MCF 10A (cell line): ENCODE measurements at regions not wholly inside any gene's neighbourhood (a gene's known extent, or its start where the extent isn't known, plus 50 kb on each side); places are given as distances from the start of the nearest gene placed in this dataset.

ENCODE experiments used
- BruUV-seq: library from RNA; stranded (reverse); fragments of 400-500 nt; replicated peaks from 2 replicates; lab custom pipeline; 2021; lab: Mats Ljungman, UMichigan
- CTCF ChIA-PET: fragments of 300-600 bp; sonication (Branson Sonifier 250); formaldehyde crosslinking; extraction: SDS; loops from one replicate; lab custom pipeline; 2021; ENCODE audit warnings: antibody characterized with exemption, inconsistent platforms; lab: Yijun Ruan, JAX
- POLR2A ChIA-PET: fragments of 300-600, 350-650 bp; sonication (Branson Sonifier 250); formaldehyde crosslinking; extraction: SDS; loops from one replicate; lab custom pipeline; 2020; ENCODE audit warnings: antibody characterized with exemption, inconsistent platforms; lab: Yijun Ruan, JAX
- DNase-seq: peaks from one replicate; pipeline ENCODE4 v3.0.0-alpha.2; 2018; ENCODE audit not compliant: unreplicated experiment
- H3K27ac Mint-ChIP-seq: one replicate; pipeline ENCODE4 v1.8.0; 2022; ENCODE audit warnings: mild to moderate bottlenecking, low read depth, mixed read lengths; ENCODE audit not compliant: unreplicated experiment
- H3K27me3 Mint-ChIP-seq: one replicate; pipeline ENCODE4 v1.8.0; 2022; ENCODE audit warnings: mixed read lengths; ENCODE audit not compliant: insufficient read depth, unreplicated experiment
- H3K36me3 Mint-ChIP-seq: one replicate; pipeline ENCODE4 v1.8.0; 2022; ENCODE audit warnings: mild to moderate bottlenecking, moderate library complexity, mixed read lengths; ENCODE audit not compliant: insufficient read depth, unreplicated experiment
- H3K4me1 Mint-ChIP-seq: one replicate; pipeline ENCODE4 v1.8.0; 2022; ENCODE audit warnings: mixed read lengths; ENCODE audit not compliant: insufficient read depth, unreplicated experiment
- H3K4me3 Mint-ChIP-seq: one replicate; pipeline ENCODE4 v1.8.0; 2022; ENCODE audit warnings: mild to moderate bottlenecking, moderate library complexity, mixed read lengths; ENCODE audit not compliant: unreplicated experiment
- H3K9me3 Mint-ChIP-seq: one replicate; pipeline ENCODE4 v1.8.0; 2022; ENCODE audit warnings: mixed read lengths; ENCODE audit not compliant: unreplicated experiment
- intact Hi-C: fragments of 100-400 bp; cut with micrococcal nuclease; formaldehyde crosslinking; loops from 2 replicates; pipeline ENCODE4 v1.14.1; 2022
- TF ChIP-seq, protein P1 (sequence below): fragments of 200-600 bp; IDR thresholded peaks from one replicate; pipeline ENCODE4 v1.8.0; 2022; ENCODE audit warnings: antibody characterized with exemption, mild to moderate bottlenecking; ENCODE audit not compliant: unreplicated experiment

GRCh38 chr11:91835051-91835560 is 389.5 kb upstream of the FAT3 start:
- peaks cover 10% of the 10 kb centered on the region for H3K9me3 Mint-ChIP-seq
- H3K27me3 Mint-ChIP-seq = no peaks in the 10 kb centered on the region
- no peaks in the 10 kb centered on the region for H3K4me1 Mint-ChIP-seq
- H3K27ac Mint-ChIP-seq = no peak overlapping the region
- TF ChIP-seq, protein P1, sequence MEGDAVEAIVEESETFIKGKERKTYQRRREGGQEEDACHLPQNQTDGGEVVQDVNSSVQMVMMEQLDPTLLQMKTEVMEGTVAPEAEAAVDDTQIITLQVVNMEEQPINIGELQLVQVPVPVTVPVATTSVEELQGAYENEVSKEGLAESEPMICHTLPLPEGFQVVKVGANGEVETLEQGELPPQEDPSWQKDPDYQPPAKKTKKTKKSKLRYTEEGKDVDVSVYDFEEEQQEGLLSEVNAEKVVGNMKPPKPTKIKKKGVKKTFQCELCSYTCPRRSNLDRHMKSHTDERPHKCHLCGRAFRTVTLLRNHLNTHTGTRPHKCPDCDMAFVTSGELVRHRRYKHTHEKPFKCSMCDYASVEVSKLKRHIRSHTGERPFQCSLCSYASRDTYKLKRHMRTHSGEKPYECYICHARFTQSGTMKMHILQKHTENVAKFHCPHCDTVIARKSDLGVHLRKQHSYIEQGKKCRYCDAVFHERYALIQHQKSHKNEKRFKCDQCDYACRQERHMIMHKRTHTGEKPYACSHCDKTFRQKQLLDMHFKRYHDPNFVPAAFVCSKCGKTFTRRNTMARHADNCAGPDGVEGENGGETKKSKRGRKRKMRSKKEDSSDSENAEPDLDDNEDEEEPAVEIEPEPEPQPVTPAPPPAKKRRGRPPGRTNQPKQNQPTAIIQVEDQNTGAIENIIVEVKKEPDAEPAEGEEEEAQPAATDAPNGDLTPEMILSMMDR = no peak
- BruUV-seq = no TSS peak
- ChIA-PET POLR2A (no interaction called here), CTCF (no interaction called here)
- DNase-seq = no peak
- H3K4me3 Mint-ChIP-seq = no peak overlapping the region
- no peaks in the 10 kb centered on the region for H3K36me3 Mint-ChIP-seq
- intact Hi-C loops = no loop called here

GRCh38 chr11:91828901-91829300 is 395.7 kb upstream of the FAT3 start:
- DNase-seq = no peak
- Mint-ChIP-seq H3K9me3 (peaks cover 11% of the 10 kb centered on the region), H3K4me1 (peaks cover 6% of the 10 kb centered on the region), H3K36me3 (no peaks in the 10 kb centered on the region), H3K27me3 (no peaks in the 10 kb centered on the region), H3K27ac (no peak overlapping the region), H3K4me3 (no peak overlapping the region)
- POLR2A ChIA-PET = no interaction called here
- intact Hi-C loops = no loop called here
- BruUV-seq = no TSS peak
- TF ChIP-seq, protein P1 = no peak
- CTCF ChIA-PET = interaction anchor here (0.7 to 1.7 kb wide), 3 partner anchors 19 to 493 kb away, joined by 3 to 4 read pairs (median 3); no protein-coding TSS in a partner anchor

DNA sequence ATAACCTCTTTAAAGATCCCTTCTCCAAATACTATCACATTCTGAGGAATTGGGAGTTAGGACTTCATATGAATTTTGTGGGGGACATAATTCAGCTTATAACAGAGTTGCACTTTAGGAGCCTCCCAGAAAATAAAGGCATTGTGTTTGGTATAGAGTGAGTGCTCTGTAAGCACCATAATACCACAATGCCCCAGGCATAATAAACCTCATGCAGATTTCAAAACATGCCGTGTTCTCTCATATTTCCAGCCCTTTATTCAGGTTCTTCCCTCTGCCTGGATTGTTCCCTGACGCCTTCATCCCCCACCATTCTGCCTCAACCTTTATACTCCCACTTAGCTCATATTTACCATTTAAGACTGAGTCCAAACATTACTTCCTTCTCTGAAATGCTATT is 398.8 kb upstream of the FAT3 start:
- H3K27me3 Mint-ChIP-seq = no peaks in the 10 kb centered on the region
- H3K4me1 Mint-ChIP-seq = peaks cover 6% of the 10 kb centered on the region
- intact Hi-C loops = no loop called here
- no peak for DNase-seq
- H3K9me3 Mint-ChIP-seq = peaks cover 7% of the 10 kb centered on the region
- no peaks in the 10 kb centered on the region for H3K36me3 Mint-ChIP-seq
- TF ChIP-seq, protein P1 = no peak
- no peak overlapping the region for H3K4me3 Mint-ChIP-seq
- BruUV-seq = no TSS peak
- POLR2A ChIA-PET = interaction anchor here (0.9 kb wide), 1 partner anchor 242 kb away, joined by 3 read pairs; no protein-coding TSS in a partner anchor
- CTCF ChIA-PET = interaction anchor here (1.1 to 1.6 kb wide), 2 partner anchors 9 to 13 kb away, joined by 4 read pairs; no protein-coding TSS in a partner anchor
- no peak overlapping the region for H3K27ac Mint-ChIP-seq

- peaks cover 6% of the 10 kb centered on the region for H3K4me1 Mint-ChIP-seq
- POLR2A ChIA-PET = interaction anchor here (0.5 to 1.1 kb wide), 2 partner anchors 13 to 1014 kb away, joined by 3 to 6 read pairs; no protein-coding TSS in a partner anchor
- H3K27me3 Mint-ChIP-seq = no peaks in the 10 kb centered on the region
- TF ChIP-seq, protein P1 = no peak
- H3K4me3 Mint-ChIP-seq = no peak overlapping the region
- DNase-seq = no peak
- H3K27ac Mint-ChIP-seq = no peak overlapping the region
- no peaks in the 10 kb centered on the region for H3K9me3 Mint-ChIP-seq
- no TSS peak for BruUV-seq
- CTCF ChIA-PET = no interaction called here
- no peaks in the 10 kb centered on the region for H3K36me3 Mint-ChIP-seq
- intact Hi-C loops = no loop called here
Observed at GRCh38 chr11:91823252-91823830, 401.3 kb upstream of the FAT3 start.
